MM.1S (cell line): ENCODE measurements at regions not wholly inside any gene's neighbourhood (a gene's known extent, or its start where the extent isn't known, plus 50 kb on each side); places are given as distances from the start of the nearest gene placed in this dataset.

Experiments used
- CTCF ChIP-seq: fragments of 300-600 bp; sonication (generic); IDR thresholded peaks from 2 replicates; pipeline ENCODE4 v1.5.1; 2016; ENCODE audit warnings: antibody characterized with exemption, low read length, mixed read lengths
- EZH2 ChIP-seq: fragments of 300-600 bp; sonication (generic); optimal IDR thresholded peaks from 2 replicates; pipeline ENCODE3; 2017; ENCODE audit warnings: low read depth, mild to moderate bottlenecking, antibody characterized with exemption, low read length, mixed read lengths
- EZH2phosphoT487 ChIP-seq: fragments of 300-600 bp; sonication (generic); IDR thresholded peaks from 2 replicates; pipeline ENCODE4 v1.6.1; 2018; ENCODE audit warnings: antibody characterized with exemption, low read length

- TF ChIP-seq CTCF = no peak
- TF ChIP-seq EZH2 = no peak
- no peak for TF ChIP-seq EZH2phosphoT487
These were observed 128.4 kb downstream of the ZFAND4 start for GRCh38 chr10:45544191-45544590.
